DMS153 treated with DMSO at 0.1 percent for 48 hours (cell line): ENCODE measurements at regions not wholly inside any gene's neighbourhood (a gene's known extent, or its start where the extent isn't known, plus 50 kb on each side); places are given as distances from the start of the nearest gene placed in this dataset.
"Not testable (repeated sequence)": the region's sequence is repeated elsewhere in the genome, so short reads cannot be mapped to it uniquely, and the experiment has no call there.

ENCODE experiments used
- DNase-seq: peaks from one replicate; lab custom pipeline; 2025; ENCODE audit not compliant: unreplicated experiment; lab: John Stamatoyannopoulos, UW

DNA sequence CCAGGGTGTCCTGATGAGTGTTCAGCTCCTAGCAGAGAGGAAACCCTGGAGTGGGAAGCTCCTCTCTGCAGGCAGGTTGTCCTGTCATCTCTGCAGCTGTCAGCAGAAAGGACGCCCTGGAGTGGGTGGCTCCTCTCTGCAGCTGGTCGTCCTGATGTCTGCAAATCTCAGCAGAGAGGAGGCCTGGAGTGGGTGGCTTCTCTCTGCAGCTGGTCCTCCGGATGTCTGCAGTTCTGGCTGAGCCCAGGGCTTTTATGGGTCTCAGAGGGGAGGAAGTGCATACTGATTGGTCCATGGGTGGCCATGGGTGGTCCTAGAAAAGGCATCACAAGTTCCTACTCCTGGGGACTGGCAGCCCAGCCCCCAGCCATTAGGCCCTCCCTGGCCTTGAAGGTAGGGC is 102.6 kb upstream of the BNIP2 start:
- DNase-seq = no peak

GRCh38 chr15:59791079-59791478 is 102.0 kb upstream of the BNIP2 start:
- DNase-seq = no peak

GRCh38 chr15:59786466-59786865 is 97.3 kb upstream of the BNIP2 start:
- DNase-seq = not testable (repeated sequence)

DNA sequence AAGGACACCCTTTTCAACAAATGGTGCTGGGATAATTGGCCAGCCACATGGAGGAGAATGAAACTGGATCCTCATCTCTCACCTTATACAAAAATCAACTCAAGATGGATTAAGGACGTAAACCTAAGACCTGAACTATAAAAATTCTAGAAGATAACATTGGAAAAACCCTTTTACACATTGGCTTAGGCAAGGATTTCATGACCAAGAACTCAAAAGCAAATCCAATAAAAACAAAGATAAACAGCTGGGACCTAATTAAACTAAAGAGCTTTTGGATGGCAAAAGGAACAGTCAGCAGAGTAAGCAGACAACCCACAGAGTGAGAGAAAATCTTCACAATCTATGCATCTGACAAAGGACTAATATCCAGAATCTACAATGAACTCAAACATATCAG is 96.9 kb upstream of the BNIP2 start:
- not testable (repeated sequence) for DNase-seq

DNA sequence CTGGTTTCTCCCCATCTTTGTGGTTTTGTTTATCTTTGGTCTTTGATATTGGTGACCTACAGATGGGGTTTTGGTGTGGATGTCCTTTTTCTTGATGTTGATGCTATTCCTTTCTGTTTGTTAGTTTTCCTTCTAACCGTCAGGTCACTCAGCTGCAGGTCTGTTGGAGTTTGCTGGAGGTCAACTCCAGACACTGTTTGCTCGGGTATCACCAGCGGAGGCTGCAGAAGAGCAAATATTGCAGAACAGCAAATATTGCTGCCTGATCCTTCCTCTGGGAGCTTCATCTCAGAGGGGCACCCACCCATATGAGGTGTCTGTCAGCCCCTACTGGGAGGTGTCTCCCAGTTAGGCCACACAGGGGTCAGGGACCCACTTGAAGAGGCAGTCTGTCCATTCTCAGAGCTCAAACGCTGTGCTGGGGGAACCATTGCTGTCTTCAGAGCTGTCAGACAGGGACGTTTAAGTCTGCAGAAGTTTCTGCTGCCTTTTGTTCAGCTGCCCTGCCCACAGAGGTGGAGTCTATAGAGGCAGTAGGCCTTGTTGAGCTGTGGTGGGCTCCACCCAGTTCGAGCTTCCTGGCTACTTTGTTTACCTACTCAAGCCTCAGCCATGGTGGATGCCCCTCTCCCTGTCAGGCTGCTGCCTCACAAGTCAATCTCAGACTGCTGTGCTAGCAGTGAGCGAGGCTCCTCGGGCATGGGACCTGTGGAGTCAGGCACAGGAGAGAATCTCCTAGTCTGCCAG is 94.8 kb upstream of the BNIP2 start:
- not testable (repeated sequence) for DNase-seq

- no peak for DNase-seq
Measured at GRCh38 chr15:59779110-59779509, 90.0 kb upstream of the BNIP2 start.

DNA sequence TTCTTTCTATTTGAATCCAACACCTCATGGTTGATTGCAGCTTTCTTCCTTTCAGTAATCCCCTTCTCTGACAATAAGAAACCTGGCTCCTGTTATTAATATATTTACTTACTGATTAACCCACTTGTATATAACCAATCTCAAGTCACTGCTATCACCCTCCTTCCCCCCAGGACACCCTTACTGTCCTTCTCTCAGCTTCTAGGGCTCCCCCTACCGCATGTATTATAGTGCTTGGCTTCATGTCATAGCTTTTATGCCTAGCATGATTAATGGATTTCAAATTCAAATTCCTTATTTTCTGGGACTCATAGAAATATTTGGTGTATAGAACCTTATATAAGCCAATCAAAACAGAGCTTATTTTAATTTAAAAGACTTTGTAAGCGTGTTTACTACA is 75.7 kb upstream of the BNIP2 start:
- DNase-seq = no peak

GRCh38 chr15:59762558-59762957 is 73.4 kb upstream of the BNIP2 start:
- no peak for DNase-seq

- DNase-seq = not testable (repeated sequence)
Measured at GRCh38 chr15:59760256-59760655, 71.1 kb upstream of the BNIP2 start.

DNA sequence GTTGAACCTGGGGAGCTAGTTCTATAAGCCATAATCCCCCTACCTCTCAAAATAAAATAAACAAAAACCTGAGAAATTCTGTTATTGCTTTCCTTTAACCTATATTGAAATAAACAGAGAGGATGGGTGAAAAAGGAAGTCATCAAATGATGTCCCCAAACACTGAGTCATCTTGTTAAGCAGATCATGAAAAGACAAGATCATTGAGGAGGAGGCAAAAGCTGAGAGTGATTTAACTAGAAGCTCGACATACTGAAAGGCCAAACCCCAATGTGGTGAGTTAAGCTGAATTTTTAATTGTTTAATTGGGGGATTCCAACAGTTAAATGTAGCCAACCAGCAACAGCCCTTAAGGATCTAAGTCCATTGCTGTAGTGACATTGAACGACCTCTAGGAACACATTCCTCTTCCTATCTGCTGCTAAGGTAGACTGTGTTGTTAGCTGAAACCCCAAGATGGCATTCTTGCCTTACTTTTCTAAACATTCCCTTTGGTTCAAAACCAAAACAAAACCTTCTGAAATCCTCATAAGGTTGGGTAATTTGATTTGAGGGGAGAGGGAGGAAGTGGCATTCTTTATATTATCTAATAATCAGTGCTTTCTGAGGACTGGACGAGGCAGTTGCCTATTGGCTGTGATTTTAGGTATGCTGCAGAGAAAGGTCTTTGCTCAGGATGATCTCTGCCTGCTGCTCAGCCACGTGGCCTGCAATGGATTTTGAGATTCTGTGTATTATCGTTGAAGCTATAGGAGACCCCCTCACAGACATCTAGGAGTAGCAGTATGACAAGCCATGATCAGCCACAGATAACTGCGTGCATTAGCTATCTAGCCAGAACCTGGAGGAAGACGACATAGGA is 62.7 kb upstream of the BNIP2 start:
- DNase-seq = no peak

DNA sequence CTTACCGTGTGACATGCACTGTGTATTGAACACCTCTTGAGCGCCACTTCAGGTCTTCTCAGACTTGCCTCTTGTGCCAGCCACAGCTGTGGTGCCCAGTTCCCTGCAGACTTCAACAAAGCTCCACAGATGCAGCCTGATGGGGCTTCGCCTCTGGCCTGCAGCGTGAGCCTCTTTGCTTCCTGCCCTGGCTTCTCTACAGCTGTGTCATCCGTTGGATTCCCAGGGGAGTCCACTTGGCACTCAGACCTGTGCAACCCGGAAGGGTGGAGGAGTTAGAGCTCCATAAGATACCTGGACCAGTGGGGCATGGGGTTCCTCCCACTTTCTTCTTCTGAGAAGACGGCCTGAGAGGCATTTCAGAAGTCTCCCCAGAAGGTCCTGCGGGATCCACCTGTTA is 57.7 kb upstream of the BNIP2 start:
- DNase-seq = peak; percentile 27

DNA sequence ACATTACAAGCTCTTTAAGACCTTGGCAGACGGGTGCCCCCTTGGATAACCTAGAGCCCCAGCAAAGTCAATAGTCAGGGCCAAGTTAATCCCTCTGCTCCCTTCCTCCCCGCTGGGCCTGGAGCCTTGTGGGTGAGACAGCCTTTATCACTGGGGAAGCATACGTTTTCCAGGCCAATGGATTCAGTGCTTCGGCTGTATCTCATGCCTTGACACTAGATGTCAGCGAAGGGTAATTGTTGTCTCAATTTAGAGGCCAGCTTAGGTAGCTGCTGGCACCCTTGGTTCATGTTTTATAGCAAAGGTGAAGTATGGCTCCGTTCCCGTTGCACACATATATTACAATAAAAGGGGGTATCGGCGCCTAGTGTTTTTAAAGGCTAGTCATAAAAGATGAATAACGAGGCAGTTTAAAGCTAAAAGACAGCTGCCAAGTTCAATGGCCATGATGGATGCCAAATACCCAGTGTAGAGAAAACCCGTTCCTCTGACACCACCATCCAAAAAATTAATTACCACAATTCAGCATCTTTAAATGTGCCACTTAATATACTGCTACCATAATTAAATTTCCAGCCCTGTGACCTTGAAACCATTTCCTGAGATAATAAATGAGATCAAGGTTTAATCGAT is 52.3 kb upstream of the BNIP2 start:
- DNase-seq = peak; percentile 82

GRCh38 chr15:59739557-59740186 is 50.6 kb upstream of the BNIP2 start:
- DNase-seq = no peak
